ENCODE measurements at regions not wholly inside any gene's neighbourhood (a gene's known extent, or its start where the extent isn't known, plus 50 kb on each side); places are given as distances from the start of the nearest gene placed in this dataset.

DNA sequence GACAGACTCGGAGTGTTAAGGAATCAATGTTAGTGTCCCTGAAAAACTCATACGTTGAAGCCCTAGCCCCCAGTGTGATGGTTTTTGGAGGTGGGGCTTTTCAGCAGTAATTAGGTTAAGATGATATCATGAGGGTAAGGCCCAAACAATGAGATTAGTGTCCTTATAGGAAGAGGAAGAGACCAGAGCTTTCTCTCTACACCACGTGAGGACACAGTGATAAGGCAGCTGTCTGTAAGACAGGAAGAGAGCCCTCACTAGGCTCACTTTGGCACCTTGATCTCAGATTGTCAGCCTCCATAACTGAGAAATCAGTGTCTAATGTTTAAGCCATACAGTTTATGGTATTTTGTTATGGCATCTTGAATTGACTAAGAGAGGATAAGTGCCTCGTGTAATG is 403.2 kb downstream of the NPIPA7 start:
- Histone ChIP-seq H3K9me2 (replicated peaks; ENCODE audit: insufficient read depth, low read length) (no peaks in the 10 kb centered on the region), H3K4me3 (ENCODE audit: low read length) (no peak overlapping the region), H3K79me2 (ENCODE audit: low read length) (no peaks in the 10 kb centered on the region), H2AFZ (ENCODE audit: low read length) (no peak overlapping the region), H3K4me1 (ENCODE audit: low read length) (no peaks in the 10 kb centered on the region), H4K20me1 (ENCODE audit: insufficient read depth, low read length) (no peaks in the 10 kb centered on the region), H3K27me3 (replicated peaks; ENCODE audit: insufficient read depth, low read length) (no peaks in the 10 kb centered on the region), H3K4me2 (ENCODE audit: low read depth, low read length) (no peak overlapping the region), H3K36me3 (replicated peaks; ENCODE audit: insufficient read depth, low read length) (no peaks in the 10 kb centered on the region), H3K27ac (ENCODE audit: low read length) (no peak overlapping the region), H3K9me3 (replicated peaks; ENCODE audit: insufficient read depth, low read length) (no peaks in the 10 kb centered on the region), H3K9ac (ENCODE audit: low read length) (no peak overlapping the region), H3F3A (ENCODE audit: insufficient read depth, low read length) (no peaks in the 10 kb centered on the region)
- TF ChIP-seq EZH2phosphoT487 (IDR thresholded peaks at IDR 0.05; ENCODE audit: low read length), result no peak
- TF ChIP-seq, protein P1, sequence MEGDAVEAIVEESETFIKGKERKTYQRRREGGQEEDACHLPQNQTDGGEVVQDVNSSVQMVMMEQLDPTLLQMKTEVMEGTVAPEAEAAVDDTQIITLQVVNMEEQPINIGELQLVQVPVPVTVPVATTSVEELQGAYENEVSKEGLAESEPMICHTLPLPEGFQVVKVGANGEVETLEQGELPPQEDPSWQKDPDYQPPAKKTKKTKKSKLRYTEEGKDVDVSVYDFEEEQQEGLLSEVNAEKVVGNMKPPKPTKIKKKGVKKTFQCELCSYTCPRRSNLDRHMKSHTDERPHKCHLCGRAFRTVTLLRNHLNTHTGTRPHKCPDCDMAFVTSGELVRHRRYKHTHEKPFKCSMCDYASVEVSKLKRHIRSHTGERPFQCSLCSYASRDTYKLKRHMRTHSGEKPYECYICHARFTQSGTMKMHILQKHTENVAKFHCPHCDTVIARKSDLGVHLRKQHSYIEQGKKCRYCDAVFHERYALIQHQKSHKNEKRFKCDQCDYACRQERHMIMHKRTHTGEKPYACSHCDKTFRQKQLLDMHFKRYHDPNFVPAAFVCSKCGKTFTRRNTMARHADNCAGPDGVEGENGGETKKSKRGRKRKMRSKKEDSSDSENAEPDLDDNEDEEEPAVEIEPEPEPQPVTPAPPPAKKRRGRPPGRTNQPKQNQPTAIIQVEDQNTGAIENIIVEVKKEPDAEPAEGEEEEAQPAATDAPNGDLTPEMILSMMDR (IDR thresholded peaks at IDR 0.05; ENCODE audit: low read length), result no peak
- no peak for TF ChIP-seq EZH2 (optimal IDR thresholded peaks at IDR 0.05; ENCODE audit: low read depth, low read length)
- no peak for DNase-seq

DNA sequence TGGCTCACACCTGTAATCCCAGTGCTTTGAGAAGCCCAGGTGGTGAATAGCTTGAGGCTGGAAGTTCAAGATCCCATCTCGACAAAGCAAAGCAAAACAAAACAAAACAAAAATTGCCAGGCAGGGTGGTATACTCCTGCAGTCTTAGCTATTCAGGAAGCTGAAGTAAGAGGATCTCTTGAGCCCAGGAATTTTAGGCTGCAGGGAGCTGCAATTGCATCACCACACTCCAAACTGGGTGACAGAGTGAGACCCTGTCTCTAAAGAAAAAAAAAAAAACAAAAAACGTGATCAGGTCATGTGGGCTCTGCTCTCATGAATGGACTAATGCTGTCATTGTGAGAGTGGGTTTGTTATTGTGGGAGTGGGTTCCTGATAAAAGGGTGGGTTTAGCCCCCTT is 409.1 kb downstream of the NPIPA7 start:
- H3K9ac ChIP-seq (ENCODE audit: low read length), result no peak overlapping the region
- H3K27me3 ChIP-seq (replicated peaks; ENCODE audit: insufficient read depth, low read length), result no peaks in the 10 kb centered on the region
- H3K79me2 ChIP-seq (ENCODE audit: low read length), result no peaks in the 10 kb centered on the region
- no peaks in the 10 kb centered on the region for H3K9me2 ChIP-seq (replicated peaks; ENCODE audit: insufficient read depth, low read length)
- H3K4me2 ChIP-seq (ENCODE audit: low read depth, low read length), result no peak overlapping the region
- no peaks in the 10 kb centered on the region for H3K4me1 ChIP-seq (ENCODE audit: low read length)
- no peaks in the 10 kb centered on the region for H3K36me3 ChIP-seq (replicated peaks; ENCODE audit: insufficient read depth, low read length)
- no peaks in the 10 kb centered on the region for H4K20me1 ChIP-seq (ENCODE audit: insufficient read depth, low read length)
- no peaks in the 10 kb centered on the region for H3F3A ChIP-seq (ENCODE audit: insufficient read depth, low read length)
- TF ChIP-seq EZH2phosphoT487 (IDR thresholded peaks at IDR 0.05; ENCODE audit: low read length) (no peak), EZH2 (optimal IDR thresholded peaks at IDR 0.05; ENCODE audit: low read depth, low read length) (no peak)
- TF ChIP-seq, protein P1 (IDR thresholded peaks at IDR 0.05; ENCODE audit: low read length), result no peak
- H2AFZ ChIP-seq (ENCODE audit: low read length), result no peak overlapping the region
- DNase-seq, result no peak
- no peak overlapping the region for H3K4me3 ChIP-seq (ENCODE audit: low read length)
- no peaks in the 10 kb centered on the region for H3K9me3 ChIP-seq (replicated peaks; ENCODE audit: insufficient read depth, low read length)
- no peak overlapping the region for H3K27ac ChIP-seq (ENCODE audit: low read length)

DNA sequence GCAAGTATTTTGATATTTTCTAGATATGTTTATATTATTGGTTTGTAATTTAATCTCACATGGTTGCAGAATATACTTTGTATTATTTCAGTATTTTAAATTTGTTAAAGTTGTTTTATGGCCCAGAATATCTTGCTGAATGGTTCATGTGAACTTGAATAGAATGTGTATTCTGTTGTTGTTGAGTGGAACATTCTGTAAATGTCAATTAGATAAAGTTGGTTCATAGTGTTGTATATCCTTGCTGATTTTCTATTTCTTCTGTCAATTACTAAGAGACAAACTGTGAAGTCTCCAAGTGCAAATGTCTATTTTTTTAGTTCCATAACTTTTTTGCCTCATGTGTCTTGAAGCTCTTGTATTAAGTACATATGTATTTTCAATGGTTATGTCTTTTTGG is 411.7 kb downstream of the NPIPA7 start:
- H3K79me2 ChIP-seq (ENCODE audit: low read length), result no peaks in the 10 kb centered on the region
- no peaks in the 10 kb centered on the region for H4K20me1 ChIP-seq (ENCODE audit: insufficient read depth, low read length)
- H3K9me2 ChIP-seq (replicated peaks; ENCODE audit: insufficient read depth, low read length), result no peaks in the 10 kb centered on the region

More for the DNA sequence above, 411.7 kb downstream of the NPIPA7 start:
- H3F3A ChIP-seq (ENCODE audit: insufficient read depth, low read length), result no peaks in the 10 kb centered on the region
- no peak overlapping the region for H3K27ac ChIP-seq (ENCODE audit: low read length)
- no peak overlapping the region for H3K4me2 ChIP-seq (ENCODE audit: low read depth, low read length)
- no peak overlapping the region for H3K9ac ChIP-seq (ENCODE audit: low read length)
- H2AFZ ChIP-seq (ENCODE audit: low read length), result no peak overlapping the region
- no peaks in the 10 kb centered on the region for H3K9me3 ChIP-seq (replicated peaks; ENCODE audit: insufficient read depth, low read length)
- H3K4me1 ChIP-seq (ENCODE audit: low read length), result no peaks in the 10 kb centered on the region
- H3K27me3 ChIP-seq (replicated peaks; ENCODE audit: insufficient read depth, low read length), result no peaks in the 10 kb centered on the region
- DNase-seq, result no peak
- H3K36me3 ChIP-seq (replicated peaks; ENCODE audit: insufficient read depth, low read length), result no peaks in the 10 kb centered on the region
- TF ChIP-seq, protein P1 (IDR thresholded peaks at IDR 0.05; ENCODE audit: low read length), result no peak
- TF ChIP-seq EZH2phosphoT487 (IDR thresholded peaks at IDR 0.05; ENCODE audit: low read length) (no peak), EZH2 (optimal IDR thresholded peaks at IDR 0.05; ENCODE audit: low read depth, low read length) (no peak)
- H3K4me3 ChIP-seq (ENCODE audit: low read length), result no peak overlapping the region
